Endothelial cell of umbilical vein (primary cell): ENCODE measurements at regions not wholly inside any gene's neighbourhood (a gene's known extent, or its start where the extent isn't known, plus 50 kb on each side); places are given as distances from the start of the nearest gene placed in this dataset.

Source experiments
- BruUV-seq: library from RNA; stranded (reverse); fragments of 400-500 nt; replicated peaks from 2 replicates; lab custom pipeline; 2021; lab: Mats Ljungman, UMichigan
- CTCF ChIA-PET: fragments of 300-600, 350-600 bp; sonication (Branson Sonifier 250); formaldehyde crosslinking; loops from one replicate; lab custom pipeline; 2021; ENCODE audit warnings: antibody characterized with exemption, inconsistent platforms; lab: Charles Lee
- POLR2A ChIA-PET: fragments of 300-600, 350-600 bp; sonication (Branson Sonifier 250); formaldehyde crosslinking; loops from one replicate; lab custom pipeline; 2021; ENCODE audit warnings: antibody characterized with exemption, inconsistent platforms; lab: Charles Lee
- DNase-seq: peaks from one replicate; pipeline ENCODE4 v3.0.0-alpha.2; 2011; ENCODE audit warnings: low read depth, low spot score
- FAIRE-seq: peaks from 2 replicates; lab custom pipeline; 2011; peaks lifted over from hg19 to GRCh38; lab: Jason Lieb, UNC
- H2AFZ ChIP-seq: 2 replicates; pipeline ENCODE4 v1.6.0; 2012; ENCODE audit warnings: low read depth, low read length, control low read depth, inconsistent platforms
- H3K27ac ChIP-seq: 2 replicates; pipeline ENCODE4 v1.5.1; 2011; ENCODE audit warnings: low read depth, mild to moderate bottlenecking, control low read depth, low read length, moderate library complexity; ENCODE audit not compliant: insufficient read depth
- H3K27me3 ChIP-seq, 2 experiments: 2 replicates each; pipeline versions ENCODE4 v1.6.0 to v1.6.1; 2011; ENCODE audit warnings: low read length in 2 of 2, mixed read lengths in 1 of 2; ENCODE audit not compliant: control insufficient read depth in 2 of 2, insufficient read depth in 2 of 2
- H3K36me3 ChIP-seq, 2 experiments: 2 replicates in 1 of 2; 3 replicates in 1 of 2; pipeline ENCODE4 v1.5.1; 2011; ENCODE audit warnings: low read length in 2 of 2, mild to moderate bottlenecking in 1 of 2, moderate library complexity in 1 of 2; ENCODE audit not compliant: control insufficient read depth in 2 of 2, insufficient read depth in 2 of 2; ENCODE audit errors: extremely low read depth in 1 of 2
- H3K4me1 ChIP-seq: 3 replicates; pipeline ENCODE4 v1.5.1; 2011; ENCODE audit warnings: mild to moderate bottlenecking, low read length; ENCODE audit not compliant: control insufficient read depth, insufficient read depth; ENCODE audit errors: extremely low read depth
- H3K4me2 ChIP-seq: 2 replicates; pipeline ENCODE4 v1.6.1; 2011; ENCODE audit warnings: low read length, control low read depth, mixed read lengths; ENCODE audit not compliant: insufficient read depth
- H3K4me3 ChIP-seq, 3 experiments: fragments of 200-600 bp in 1 of 3; sonication (generic), shearing (Covaris generic) in 1 of 3; replicated peaks in 1 of 3; 2 replicates each; pipeline ENCODE4 v1.5.1; 2011 to 2016; ENCODE audit warnings: control low read depth in 3 of 3, low read length in 3 of 3, mild to moderate bottlenecking in 2 of 3, inconsistent platforms in 1 of 3, low read depth in 1 of 3, moderate library complexity in 1 of 3; ENCODE audit not compliant: insufficient read depth in 1 of 3
- H3K79me2 ChIP-seq: 2 replicates; pipeline ENCODE4 v1.6.0; 2012; ENCODE audit warnings: low read length, inconsistent platforms; ENCODE audit not compliant: control insufficient read depth, insufficient read depth
- H3K9ac ChIP-seq: replicated peaks from 2 replicates; pipeline ENCODE3; 2011; ENCODE audit warnings: low read length, control low read depth; ENCODE audit not compliant: insufficient read depth; ENCODE audit errors: extremely low read depth
- H3K9me1 ChIP-seq: replicated peaks from 3 replicates; pipeline ENCODE4 v1.6.0; 2011; ENCODE audit warnings: mild to moderate bottlenecking, low read length; ENCODE audit not compliant: control insufficient read depth, insufficient read depth; ENCODE audit errors: extremely low read depth
- H3K9me3 ChIP-seq: replicated peaks from 2 replicates; pipeline ENCODE4 v1.5.1; 2012; ENCODE audit warnings: low read length, inconsistent platforms; ENCODE audit not compliant: control insufficient read depth, insufficient read depth
- H4K20me1 ChIP-seq: replicated peaks from 2 replicates; pipeline ENCODE3; 2011; ENCODE audit warnings: mild to moderate bottlenecking, low read length; ENCODE audit not compliant: control insufficient read depth, insufficient read depth; ENCODE audit errors: extremely low read depth
- CTCF ChIP-seq, 2 donors: IDR thresholded peaks; 1 replicate in 1 of 2; 2 replicates in 1 of 2; pipeline ENCODE4 v1.5.1; 2011; ENCODE audit warnings: low read length in 2 of 2, mild to moderate bottlenecking in 2 of 2, moderate library complexity in 2 of 2, control low read depth in 1 of 2, inconsistent platforms in 1 of 2, low read depth in 1 of 2; ENCODE audit not compliant: insufficient read depth in 1 of 2; ENCODE audit errors: extremely low read depth in 1 of 2
- EZH2 ChIP-seq: IDR thresholded peaks from 2 replicates; pipeline ENCODE4 v1.6.1; 2012; ENCODE audit warnings: borderline replicate concordance, low read depth, mild to moderate bottlenecking, moderate library complexity, low read length, inconsistent platforms; ENCODE audit not compliant: severe bottlenecking
- FOS ChIP-seq: IDR thresholded peaks from 2 replicates; pipeline ENCODE4 v1.6.1; 2011; ENCODE audit warnings: mild to moderate bottlenecking, low read length, moderate library complexity, borderline replicate concordance; ENCODE audit not compliant: insufficient read depth
- GATA2 ChIP-seq: IDR thresholded peaks from 2 replicates; pipeline ENCODE4 v1.7.0; 2011; ENCODE audit warnings: low read depth, mild to moderate bottlenecking, moderate library complexity, mixed read lengths, low read length; ENCODE audit not compliant: insufficient read length, insufficient read depth
- JUN ChIP-seq: IDR thresholded peaks from 2 replicates; pipeline ENCODE4 v1.6.1; 2011; ENCODE audit warnings: borderline replicate concordance, low read depth; ENCODE audit not compliant: insufficient read length, insufficient read depth
- MAX ChIP-seq: IDR thresholded peaks from 2 replicates; pipeline ENCODE4 v1.6.1; 2011; ENCODE audit not compliant: insufficient read depth, insufficient read length
- MYC ChIP-seq: IDR thresholded peaks from one replicate; pipeline ENCODE4 v1.6.1; 2011; ENCODE audit warnings: mild to moderate bottlenecking, low read depth, low read length
- POLR2A ChIP-seq: IDR thresholded peaks from 2 replicates; pipeline ENCODE4 v1.6.1; 2012; ENCODE audit warnings: low read depth, mild to moderate bottlenecking, control low read depth, low read length
- POLR2AphosphoS5 ChIP-seq: IDR thresholded peaks from 2 replicates; pipeline ENCODE4 v1.6.1; 2012; ENCODE audit warnings: low read depth, mild to moderate bottlenecking, control low read depth, low read length, moderate library complexity; ENCODE audit not compliant: insufficient read depth
- dilution Hi-C: fragments of 300-500 bp; cut with MboI; formaldehyde crosslinking; loops from one replicate; pipeline ENCODE4 v1.15.0; 2019; ENCODE audit warnings: low sequenced_read_pairs; ENCODE audit not compliant: extremely low pct_ligation_motif_present
- intact Hi-C: fragments of 100-400 bp; cut with micrococcal nuclease; formaldehyde crosslinking; loops from one replicate; pipeline ENCODE4 v1.10.0; 2022

GRCh38 chr10:107718864-107719263 lies 554.4 kb upstream of the SORCS1 start:
- intact Hi-C loops (no loop called here), dilution Hi-C loops (no loop called here)
- Histone ChIP-seq H3K4me2 (no peak overlapping the region), H3K4me3 (no peak overlapping the region), H3K79me2 (no peaks in the 10 kb centered on the region), H3K27me3 (no peaks in the 10 kb centered on the region), H3K9me3 (peaks cover 2% of the 10 kb centered on the region), H4K20me1 (no peaks in the 10 kb centered on the region), H3K9ac (no peak overlapping the region), H3K27ac (no peak overlapping the region), H3K4me1 (no peaks in the 10 kb centered on the region), H3K9me1 (no peaks in the 10 kb centered on the region), H3K36me3 (no peaks in the 10 kb centered on the region), H2AFZ (no peak overlapping the region)
- ChIA-PET POLR2A (no interaction called here), CTCF (no interaction called here)
- no TSS peak for BruUV-seq
- TF ChIP-seq FOS (no peak), JUN (no peak), POLR2AphosphoS5 (no peak), POLR2A (no peak), CTCF (IDR thresholded peaks at IDR 0.05; ENCODE audit: extremely low read depth in 1 of 2, insufficient read depth in 1 of 2, low read depth in 1 of 2, low read length in 2 of 2) (no peak), MYC (no peak), MAX (no peak), GATA2 (no peak), EZH2 (no peak)
- DNase-seq, result no peak
- FAIRE-seq, result no peak
